ENCODE measurements at regions not wholly inside any gene's neighbourhood (a gene's known extent, or its start where the extent isn't known, plus 50 kb on each side); places are given as distances from the start of the nearest gene placed in this dataset.

- Histone ChIP-seq H3K27me3 (ENCODE audit: control insufficient read depth, insufficient read depth, low read length) (peaks cover 84% of the 10 kb centered on the region), H3K4me3 (ENCODE audit: low read depth in 2 of 2, low read length in 2 of 2) (no peak overlapping the region), H3K27ac (ENCODE audit: low read length) (no peak overlapping the region), H3K9me3 (ENCODE audit: control insufficient read depth, insufficient read depth, low read depth, low read length) (no peaks in the 10 kb centered on the region), H3K36me3 (ENCODE audit: control insufficient read depth, insufficient read depth, low read length) (no peaks in the 10 kb centered on the region), H3K4me1 (ENCODE audit: control insufficient read depth, insufficient read depth, low read length) (no peaks in the 10 kb centered on the region)
- ChIA-PET POLR2A (no interaction called here), CTCF (no interaction called here)
- no TSS peak for BruUV-seq (replicated peaks)
- intact Hi-C loops (cut with micrococcal nuclease; ENCODE audit: unreplicated experiment), result no loop called here
- DNase-seq (ENCODE audit: low read depth, low spot score) (no peak), ATAC-seq (no peak)
- in situ Hi-C loops (cut with HindIII; ENCODE audit: low pct_unique_long_range_greater_than_20kb, low sequenced_read_pairs), result no loop called here
- TF ChIP-seq SIN3A (IDR thresholded peaks at IDR 0.05; ENCODE audit: borderline replicate concordance, insufficient read depth, low read depth, low read length) (no peak), REST (IDR thresholded peaks at IDR 0.05; ENCODE audit: insufficient read depth in 1 of 2, low read depth in 2 of 2, low read length in 1 of 2) (no peak), TCF7L2 (IDR thresholded peaks at IDR 0.05; ENCODE audit: low read depth, low read length) (no peak), POLR2AphosphoS5 (IDR thresholded peaks at IDR 0.05; ENCODE audit: low read depth, low read length) (no peak), CTCF (IDR thresholded peaks at IDR 0.05) (no peak)
These were observed 182.3 kb downstream of the MELK start for GRCh38 chr9:36755019-36755418.

- CTCF ChIA-PET, result no interaction called here
- H3K27me3 ChIP-seq (ENCODE audit: control insufficient read depth, insufficient read depth, low read length), result peaks cover 51% of the 10 kb centered on the region
- H3K27ac ChIP-seq (ENCODE audit: low read length), result no peak overlapping the region
- H3K9me3 ChIP-seq (ENCODE audit: control insufficient read depth, insufficient read depth, low read depth, low read length), result no peaks in the 10 kb centered on the region
- H3K4me3 ChIP-seq (ENCODE audit: low read depth in 2 of 2, low read length in 2 of 2), result no peak overlapping the region
- ATAC-seq (no peak), DNase-seq (ENCODE audit: low read depth, low spot score) (no peak)
- intact Hi-C loops (cut with micrococcal nuclease; ENCODE audit: unreplicated experiment), result no loop called here
- POLR2A ChIA-PET, result interaction anchor here (0.6 kb wide), 1 partner anchor 685 kb away, joined by 4 read pairs; no protein-coding TSS in a partner anchor
- no peaks in the 10 kb centered on the region for H3K4me1 ChIP-seq (ENCODE audit: control insufficient read depth, insufficient read depth, low read length)
- BruUV-seq (replicated peaks), result no TSS peak
- in situ Hi-C loops (cut with HindIII; ENCODE audit: low pct_unique_long_range_greater_than_20kb, low sequenced_read_pairs), result no loop called here
- no peaks in the 10 kb centered on the region for H3K36me3 ChIP-seq (ENCODE audit: control insufficient read depth, insufficient read depth, low read length)
- no peak for TF ChIP-seq CTCF (IDR thresholded peaks at IDR 0.05)
- TF ChIP-seq POLR2AphosphoS5 (IDR thresholded peaks at IDR 0.05; ENCODE audit: low read depth, low read length), result no peak
- no peak for TF ChIP-seq REST (IDR thresholded peaks at IDR 0.05; ENCODE audit: insufficient read depth in 1 of 2, low read depth in 2 of 2, low read length in 1 of 2)
- no peak for TF ChIP-seq TCF7L2 (IDR thresholded peaks at IDR 0.05; ENCODE audit: low read depth, low read length)
- TF ChIP-seq SIN3A (IDR thresholded peaks at IDR 0.05; ENCODE audit: borderline replicate concordance, insufficient read depth, low read depth, low read length), result no peak
These were observed 186.4 kb downstream of the MELK start for GRCh38 chr9:36759141-36759540.
